ENCODE measurements at regions not wholly inside any gene's neighbourhood (a gene's known extent, or its start where the extent isn't known, plus 50 kb on each side); places are given as distances from the start of the nearest gene placed in this dataset.
"Not testable (repeated sequence)": the region's sequence is repeated elsewhere in the genome, so short reads cannot be mapped to it uniquely, and the experiment has no call there.

GRCh38 chr1:117760069-117760468, 154.2 kb downstream of the TENT5C start:
- H3K27me3 ChIP-seq = no peaks in the 10 kb centered on the region
- no peaks in the 10 kb centered on the region for H3K9me3 ChIP-seq
- TF ChIP-seq POLR2A (IDR thresholded peaks at IDR 0.05) = no peak
- no peak for TF ChIP-seq CTCF (IDR thresholded peaks at IDR 0.05)
- TF ChIP-seq EP300 (IDR thresholded peaks at IDR 0.05) = no peak
- H3K27ac ChIP-seq = no peak overlapping the region
- no peak overlapping the region for H3K4me3 ChIP-seq
- 43 to 79% (median 55%) methylated on average over 1 of the region's 1 CpG for WGBS, 3 donors
- intact Hi-C loops (cut with DNase I) = no loop called here
- no peak for DNase-seq
- H3K36me3 ChIP-seq = no peaks in the 10 kb centered on the region
- H3K4me1 ChIP-seq (ENCODE audit: insufficient read depth) = no peaks in the 10 kb centered on the region

GRCh38 chr1:117760485-117760884, 154.6 kb downstream of the TENT5C start:
- Histone ChIP-seq H3K9me3 (no peaks in the 10 kb centered on the region), H3K4me3 (no peak overlapping the region), H3K27me3 (no peaks in the 10 kb centered on the region), H3K36me3 (no peaks in the 10 kb centered on the region), H3K4me1 (ENCODE audit: insufficient read depth) (no peaks in the 10 kb centered on the region), H3K27ac (no peak overlapping the region)
- intact Hi-C loops (cut with DNase I) = no loop called here
- TF ChIP-seq CTCF (IDR thresholded peaks at IDR 0.05) (no peak), POLR2A (IDR thresholded peaks at IDR 0.05) (no peak), EP300 (IDR thresholded peaks at IDR 0.05) (no peak)
- 51 to 70% (median 67%) methylated on average over 2 of the region's 2 CpGs for WGBS, 3 donors
- DNase-seq = no peak

GRCh38 chr1:117767756-117768155, 161.7 kb downstream of the GDAP2 start:
- H3K27ac ChIP-seq; H3K36me3 ChIP-seq; H3K27me3 ChIP-seq; H3K4me3 ChIP-seq; H3K9me3 ChIP-seq; H3K4me1 ChIP-seq (ENCODE audit: insufficient read depth); DNase-seq; intact Hi-C loops (cut with DNase I): not testable (repeated sequence)
- 62 to 78% (median 71%) methylated on average over 1 of the region's 1 CpG for WGBS, 3 donors

GRCh38 chr1:117770981-117771531, 158.4 kb downstream of the GDAP2 start:
- Histone ChIP-seq H3K27ac (no peak overlapping the region), H3K4me3 (no peak overlapping the region), H3K27me3 (no peaks in the 10 kb centered on the region), H3K4me1 (ENCODE audit: insufficient read depth) (no peaks in the 10 kb centered on the region), H3K36me3 (no peaks in the 10 kb centered on the region), H3K9me3 (no peaks in the 10 kb centered on the region)
- WGBS, 3 donors = 38 to 45% (median 38%) methylated on average over 1 of the region's 1 CpG
- intact Hi-C loops (cut with DNase I) = no loop called here
- DNase-seq = no peak
- no peak for TF ChIP-seq EP300 (IDR thresholded peaks at IDR 0.05)
- no peak for TF ChIP-seq POLR2A (IDR thresholded peaks at IDR 0.05)
- TF ChIP-seq CTCF (IDR thresholded peaks at IDR 0.05) = no peak

GRCh38 chr1:117779364-117779763, 150.1 kb downstream of the GDAP2 start:
- H3K4me1 ChIP-seq (ENCODE audit: insufficient read depth) = no peaks in the 10 kb centered on the region
- DNase-seq = no peak
- no peak for TF ChIP-seq EP300 (IDR thresholded peaks at IDR 0.05)
- no peak for TF ChIP-seq CTCF (IDR thresholded peaks at IDR 0.05)
- TF ChIP-seq POLR2A (IDR thresholded peaks at IDR 0.05) = no peak
- intact Hi-C loops (cut with DNase I) = no loop called here
- no peaks in the 10 kb centered on the region for H3K36me3 ChIP-seq
- no peaks in the 10 kb centered on the region for H3K9me3 ChIP-seq
- no peaks in the 10 kb centered on the region for H3K27me3 ChIP-seq
- no peak overlapping the region for H3K4me3 ChIP-seq
- WGBS, 3 donors = 72 to 89% (median 76%) methylated on average over 2 of the region's 2 CpGs
- no peak overlapping the region for H3K27ac ChIP-seq
